ENCODE measurements at regions not wholly inside any gene's neighbourhood (a gene's known extent, or its start where the extent isn't known, plus 50 kb on each side); places are given as distances from the start of the nearest gene placed in this dataset.

DNA sequence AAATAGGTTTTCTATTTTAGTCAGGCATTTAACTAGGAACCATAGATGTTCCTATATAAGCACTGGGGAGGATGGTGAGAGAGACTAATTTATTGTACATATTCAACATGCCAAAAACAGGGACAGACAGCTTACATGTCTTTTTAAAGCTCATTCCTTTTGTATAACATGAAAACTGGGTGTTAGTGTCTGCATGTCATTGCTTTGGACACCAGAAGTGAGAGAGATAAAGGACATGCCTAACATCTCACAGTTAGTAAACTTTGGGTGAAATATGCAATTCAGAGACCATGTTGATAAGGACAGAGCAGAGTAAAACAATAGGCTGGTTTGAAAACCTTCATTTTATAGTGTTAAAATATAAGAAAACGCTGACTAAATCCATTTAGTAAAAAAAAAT is 860.0 kb upstream of the LCORL start:
- TF ChIP-seq POLR2A (IDR thresholded peaks at IDR 0.05; ENCODE audit: low read depth, low read length), result no peak
- no peak for TF ChIP-seq TAF1 (IDR thresholded peaks at IDR 0.05; ENCODE audit: borderline replicate concordance, low read depth, low read length)
- no peak for TF ChIP-seq POLR2AphosphoS5 (IDR thresholded peaks at IDR 0.05; ENCODE audit: low read depth, low read length)
